ENCODE measurements at regions not wholly inside any gene's neighbourhood (a gene's known extent, or its start where the extent isn't known, plus 50 kb on each side); places are given as distances from the start of the nearest gene placed in this dataset.

DNA sequence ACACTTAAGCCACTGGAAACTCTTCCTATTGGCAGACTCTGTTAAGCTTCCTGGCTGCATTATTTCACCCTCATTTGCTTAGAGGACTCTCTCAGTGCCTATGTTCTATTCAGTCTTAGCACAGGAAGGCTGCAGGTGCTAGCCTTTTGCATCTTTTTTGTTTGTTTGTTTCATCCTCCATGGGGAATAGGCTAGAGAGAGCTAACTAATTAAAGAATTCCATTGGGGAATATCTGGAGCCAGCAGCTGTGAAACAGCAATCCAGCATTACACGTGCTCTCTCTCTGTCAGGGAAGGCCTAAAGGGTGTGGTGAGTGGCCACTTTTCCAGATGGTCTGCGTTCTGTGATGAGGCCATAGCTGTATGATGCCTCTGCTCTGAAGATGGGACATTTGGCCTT is 633.6 kb downstream of the SPRY1 start:
- TF ChIP-seq EZH2 (IDR thresholded peaks at IDR 0.05; ENCODE audit: insufficient read depth, poor library complexity, severe bottlenecking) (no peak), EZH2phosphoT487 (IDR thresholded peaks at IDR 0.05; ENCODE audit: insufficient read depth, low read depth) (no peak)
